ENCODE measurements at regions not wholly inside any gene's neighbourhood (a gene's known extent, or its start where the extent isn't known, plus 50 kb on each side); places are given as distances from the start of the nearest gene placed in this dataset.

GRCh38 chr12:105474672-105475071, 144.2 kb downstream of the C12orf75 start:
- TF ChIP-seq USF1 (IDR thresholded peaks at IDR 0.05; ENCODE audit: borderline replicate concordance, extremely low read length, insufficient read depth, low read depth, low read length): no peak
- no peak for TF ChIP-seq CTCF (IDR thresholded peaks at IDR 0.05 in 2 of 3, conservative IDR thresholded peaks at IDR 0.05 in 1 of 3; ENCODE audit: control insufficient read depth in 2 of 3, extremely low read depth in 1 of 3, insufficient read depth in 1 of 3, low read depth in 3 of 3, low read length in 3 of 3)
- no peak for TF ChIP-seq CBX3 (IDR thresholded peaks at IDR 0.05; ENCODE audit: borderline replicate concordance, low read depth)
- TF ChIP-seq HDGF (IDR thresholded peaks at IDR 0.05): no peak
- TF ChIP-seq RFX5 (IDR thresholded peaks at IDR 0.05; ENCODE audit: low read depth, low read length): no peak
- TF ChIP-seq RAD21 (IDR thresholded peaks at IDR 0.05; ENCODE audit: insufficient read depth, low read depth, low read length): no peak
- TF ChIP-seq PKNOX1 (IDR thresholded peaks at IDR 0.05): no peak
- TF ChIP-seq POU2F2 (IDR thresholded peaks at IDR 0.05; ENCODE audit: borderline replicate concordance, low read depth, low read length): no peak
- TF ChIP-seq ZBTB40 (IDR thresholded peaks at IDR 0.05; ENCODE audit: borderline replicate concordance): no peak
